ENCODE measurements at regions not wholly inside any gene's neighbourhood (a gene's known extent, or its start where the extent isn't known, plus 50 kb on each side); places are given as distances from the start of the nearest gene placed in this dataset.

- TF ChIP-seq EZH2 (IDR thresholded peaks at IDR 0.05; ENCODE audit: low read depth, low read length, severe bottlenecking) (no peak), POLR2A (IDR thresholded peaks at IDR 0.05; ENCODE audit: control extremely low read depth in 1 of 2, low read depth in 2 of 2, low read length in 2 of 2) (no peak), GABPA (IDR thresholded peaks at IDR 0.05; ENCODE audit: borderline replicate concordance, insufficient read depth, low read length) (no peak), CTCF (IDR thresholded peaks at IDR 0.05; ENCODE audit: control extremely low read depth in 1 of 3, insufficient read depth in 1 of 3, low read depth in 1 of 3, low read length in 3 of 3) (no peak), MAFK (IDR thresholded peaks at IDR 0.05; ENCODE audit: low read depth, low read length) (no peak), TBP (IDR thresholded peaks at IDR 0.05; ENCODE audit: low read depth, low read length) (no peak), ATF2 (IDR thresholded peaks at IDR 0.05; ENCODE audit: low read length) (no peak), FOSL1 (IDR thresholded peaks at IDR 0.05; ENCODE audit: insufficient read depth, low read depth, low read length) (no peak), SP2 (IDR thresholded peaks at IDR 0.05; ENCODE audit: low read length) (no peak), CREB1 (IDR thresholded peaks at IDR 0.05) (no peak)
Observed at GRCh38 chr14:38723959-38724358, 379.1 kb downstream of the SEC23A start.

All from H1 (cell line).